LNCAP (cell line): ENCODE measurements at regions not wholly inside any gene's neighbourhood (a gene's known extent, or its start where the extent isn't known, plus 50 kb on each side); places are given as distances from the start of the nearest gene placed in this dataset.

Experiments
- TF ChIP-seq, protein P1 (sequence below): fragments of 450-650 bp; IDR thresholded peaks from 2 replicates; pipeline ENCODE4 v1.5.1; 2017; ENCODE audit warnings: mild to moderate bottlenecking

- TF ChIP-seq, protein P1, sequence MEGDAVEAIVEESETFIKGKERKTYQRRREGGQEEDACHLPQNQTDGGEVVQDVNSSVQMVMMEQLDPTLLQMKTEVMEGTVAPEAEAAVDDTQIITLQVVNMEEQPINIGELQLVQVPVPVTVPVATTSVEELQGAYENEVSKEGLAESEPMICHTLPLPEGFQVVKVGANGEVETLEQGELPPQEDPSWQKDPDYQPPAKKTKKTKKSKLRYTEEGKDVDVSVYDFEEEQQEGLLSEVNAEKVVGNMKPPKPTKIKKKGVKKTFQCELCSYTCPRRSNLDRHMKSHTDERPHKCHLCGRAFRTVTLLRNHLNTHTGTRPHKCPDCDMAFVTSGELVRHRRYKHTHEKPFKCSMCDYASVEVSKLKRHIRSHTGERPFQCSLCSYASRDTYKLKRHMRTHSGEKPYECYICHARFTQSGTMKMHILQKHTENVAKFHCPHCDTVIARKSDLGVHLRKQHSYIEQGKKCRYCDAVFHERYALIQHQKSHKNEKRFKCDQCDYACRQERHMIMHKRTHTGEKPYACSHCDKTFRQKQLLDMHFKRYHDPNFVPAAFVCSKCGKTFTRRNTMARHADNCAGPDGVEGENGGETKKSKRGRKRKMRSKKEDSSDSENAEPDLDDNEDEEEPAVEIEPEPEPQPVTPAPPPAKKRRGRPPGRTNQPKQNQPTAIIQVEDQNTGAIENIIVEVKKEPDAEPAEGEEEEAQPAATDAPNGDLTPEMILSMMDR, result no peak
These were observed 174.4 kb upstream of the KIAA1217 start for GRCh38 chr10:24034571-24034970.

- TF ChIP-seq, protein P1, result no peak
These were observed 173.2 kb upstream of the KIAA1217 start for GRCh38 chr10:24035761-24036160.

DNA sequence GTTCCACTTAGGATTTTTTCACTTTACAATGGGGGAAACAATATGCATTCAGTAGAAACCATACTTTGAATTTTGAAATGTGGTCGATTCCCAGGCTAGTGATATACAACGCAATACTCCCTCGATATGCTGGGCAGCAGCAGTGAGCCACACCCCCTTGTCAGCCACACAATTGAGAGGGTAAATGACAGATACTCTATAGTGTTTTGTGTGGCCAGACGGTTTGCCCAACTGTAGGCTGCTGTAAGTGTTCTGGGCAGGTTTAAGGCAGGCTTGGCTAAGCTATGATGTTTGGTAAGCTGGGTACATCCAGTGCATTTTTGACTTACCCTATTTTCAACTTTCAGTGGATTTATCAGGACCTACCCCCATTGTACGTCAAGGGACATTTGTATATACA, 169.6 kb upstream of the KIAA1217 start:
- TF ChIP-seq, protein P1, result no peak

- TF ChIP-seq, protein P1, result no peak
These were observed 169.0 kb upstream of the KIAA1217 start for GRCh38 chr10:24039897-24040296.

DNA sequence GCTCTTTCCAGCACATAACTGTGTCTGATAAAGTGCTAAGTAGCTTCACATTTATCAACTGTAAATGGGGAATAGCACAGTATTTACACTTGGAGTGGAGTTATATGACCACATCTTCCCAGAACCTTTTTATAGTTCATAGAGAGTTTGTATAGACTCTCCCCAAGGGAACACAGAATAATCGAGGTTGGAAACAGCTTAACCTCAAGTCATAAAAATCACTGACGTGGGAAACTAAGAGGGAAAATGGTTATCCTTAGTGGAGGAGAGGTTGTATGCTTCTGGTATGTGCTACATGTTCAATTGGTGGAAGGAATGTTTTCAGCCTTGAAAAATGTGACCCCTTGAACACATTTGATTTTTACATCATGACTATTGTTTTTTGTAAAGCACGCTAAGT, 167.9 kb upstream of the KIAA1217 start:
- TF ChIP-seq, protein P1, result no peak

DNA sequence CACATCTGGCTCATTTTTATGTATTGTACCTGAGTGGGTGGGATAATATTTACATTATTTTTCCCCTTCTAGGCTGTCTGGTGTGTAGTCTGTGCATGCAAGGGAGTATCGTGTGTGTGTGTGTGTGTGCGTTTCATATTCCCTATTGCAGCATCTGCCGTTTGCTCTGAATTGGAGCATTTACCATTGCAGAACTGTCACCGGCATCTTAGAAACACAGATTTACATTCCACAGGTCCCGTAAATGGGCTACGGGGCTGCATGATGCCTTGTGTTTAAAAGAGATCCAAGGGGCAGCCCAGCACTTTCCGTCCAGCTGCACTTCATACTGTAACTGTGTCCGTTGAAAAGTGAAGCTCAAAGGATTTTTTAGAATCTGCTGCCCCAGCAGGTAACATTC, 167.1 kb upstream of the KIAA1217 start:
- TF ChIP-seq, protein P1, result no peak

GRCh38 chr10:24042884-24043283, 166.1 kb upstream of the KIAA1217 start:
- TF ChIP-seq, protein P1, result no peak

- TF ChIP-seq, protein P1, result no peak
These were observed 162.9 kb upstream of the KIAA1217 start for GRCh38 chr10:24046060-24046459.
